ENCODE measurements at regions not wholly inside any gene's neighbourhood (a gene's known extent, or its start where the extent isn't known, plus 50 kb on each side); places are given as distances from the start of the nearest gene placed in this dataset.

DNA sequence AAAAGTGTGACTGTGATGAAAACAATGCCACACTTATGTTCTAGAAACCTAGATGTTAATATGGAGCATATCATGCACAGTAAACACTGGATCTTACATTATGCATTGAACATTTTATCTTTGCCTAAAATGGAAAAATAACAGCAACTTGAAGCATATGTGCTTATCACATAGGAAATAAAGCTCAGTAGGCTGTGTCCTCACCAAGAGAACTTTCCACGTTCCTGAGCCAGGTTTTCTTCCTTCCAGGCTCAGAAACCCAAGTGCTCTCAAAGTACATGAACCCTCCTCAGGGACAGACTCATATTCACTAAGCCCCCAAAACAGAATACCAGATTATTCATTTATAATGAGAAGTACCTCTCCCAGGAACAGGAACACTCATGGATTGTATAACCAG is 79.4 kb upstream of the PRKAR2B start:
- Histone ChIP-seq H2AFZ (ENCODE audit: low read depth, low read length) (no peak overlapping the region), H3K9ac (ENCODE audit: low read depth, low read length) (no peak overlapping the region), H3K36me3 (ENCODE audit: insufficient read depth, low read length) (no peaks in the 10 kb centered on the region), H3K4me3 (ENCODE audit: low read depth in 1 of 2, low read length in 2 of 2) (no peak overlapping the region), H3K9me3 (ENCODE audit: insufficient read depth, low read length, severe bottlenecking) (no peaks in the 10 kb centered on the region), H3K27me3 (ENCODE audit: insufficient read depth, low read length, poor library complexity) (peaks cover 10% of the 10 kb centered on the region), H3K79me2 (ENCODE audit: insufficient read depth, low read length) (no peaks in the 10 kb centered on the region), H3K4me2 (ENCODE audit: insufficient read depth, low read length) (no peak overlapping the region), H3K27ac (ENCODE audit: low read length) (no peak overlapping the region), H3K4me1 (ENCODE audit: insufficient read depth, low read length) (no peaks in the 10 kb centered on the region), H4K20me1 (ENCODE audit: insufficient read depth, low read length) (no peaks in the 10 kb centered on the region)
- no peak for DNase-seq
- TF ChIP-seq, protein P1, sequence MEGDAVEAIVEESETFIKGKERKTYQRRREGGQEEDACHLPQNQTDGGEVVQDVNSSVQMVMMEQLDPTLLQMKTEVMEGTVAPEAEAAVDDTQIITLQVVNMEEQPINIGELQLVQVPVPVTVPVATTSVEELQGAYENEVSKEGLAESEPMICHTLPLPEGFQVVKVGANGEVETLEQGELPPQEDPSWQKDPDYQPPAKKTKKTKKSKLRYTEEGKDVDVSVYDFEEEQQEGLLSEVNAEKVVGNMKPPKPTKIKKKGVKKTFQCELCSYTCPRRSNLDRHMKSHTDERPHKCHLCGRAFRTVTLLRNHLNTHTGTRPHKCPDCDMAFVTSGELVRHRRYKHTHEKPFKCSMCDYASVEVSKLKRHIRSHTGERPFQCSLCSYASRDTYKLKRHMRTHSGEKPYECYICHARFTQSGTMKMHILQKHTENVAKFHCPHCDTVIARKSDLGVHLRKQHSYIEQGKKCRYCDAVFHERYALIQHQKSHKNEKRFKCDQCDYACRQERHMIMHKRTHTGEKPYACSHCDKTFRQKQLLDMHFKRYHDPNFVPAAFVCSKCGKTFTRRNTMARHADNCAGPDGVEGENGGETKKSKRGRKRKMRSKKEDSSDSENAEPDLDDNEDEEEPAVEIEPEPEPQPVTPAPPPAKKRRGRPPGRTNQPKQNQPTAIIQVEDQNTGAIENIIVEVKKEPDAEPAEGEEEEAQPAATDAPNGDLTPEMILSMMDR (IDR thresholded peaks at IDR 0.05; ENCODE audit: borderline replicate concordance, extremely low read depth, low read length, poor library complexity, severe bottlenecking): no peak
- TF ChIP-seq EZH2 (IDR thresholded peaks at IDR 0.05; ENCODE audit: borderline replicate concordance, low read depth, low read length, severe bottlenecking): no peak
- no peak for ATAC-seq (ENCODE audit: insufficient read depth, low read depth)

DNA sequence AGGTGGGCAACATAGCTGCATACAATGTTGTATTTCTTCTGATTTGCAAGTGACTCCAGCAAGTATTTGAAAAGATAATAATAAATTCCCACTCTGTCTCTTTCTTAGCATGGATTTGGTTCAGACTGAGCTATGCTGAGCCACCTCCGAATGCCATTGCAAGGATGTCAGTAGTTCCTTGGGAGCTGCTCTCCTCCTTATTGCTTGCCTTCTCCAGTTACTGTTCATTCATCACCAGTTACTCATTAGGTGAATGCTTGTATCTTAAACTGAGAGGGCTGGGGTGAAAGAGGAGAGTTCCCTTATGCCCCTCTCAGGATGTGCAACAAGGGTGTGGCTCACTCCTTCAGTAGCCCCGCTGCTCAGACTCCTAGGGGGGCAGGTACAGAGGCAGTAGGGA is 78.4 kb upstream of the PRKAR2B start:
- TF ChIP-seq EZH2 (IDR thresholded peaks at IDR 0.05; ENCODE audit: borderline replicate concordance, low read depth, low read length, severe bottlenecking): no peak
- TF ChIP-seq, protein P1 (IDR thresholded peaks at IDR 0.05; ENCODE audit: borderline replicate concordance, extremely low read depth, low read length, poor library complexity, severe bottlenecking): no peak
- Histone ChIP-seq H3K27ac (ENCODE audit: low read length) (no peak overlapping the region), H3K27me3 (ENCODE audit: insufficient read depth, low read length, poor library complexity) (peaks cover 16% of the 10 kb centered on the region), H3K4me1 (ENCODE audit: insufficient read depth, low read length) (no peaks in the 10 kb centered on the region), H2AFZ (ENCODE audit: low read depth, low read length) (no peak overlapping the region), H3K9ac (ENCODE audit: low read depth, low read length) (no peak overlapping the region), H3K4me2 (ENCODE audit: insufficient read depth, low read length) (no peak overlapping the region), H3K36me3 (ENCODE audit: insufficient read depth, low read length) (no peaks in the 10 kb centered on the region), H4K20me1 (ENCODE audit: insufficient read depth, low read length) (no peaks in the 10 kb centered on the region), H3K9me3 (ENCODE audit: insufficient read depth, low read length, severe bottlenecking) (no peaks in the 10 kb centered on the region), H3K79me2 (ENCODE audit: insufficient read depth, low read length) (no peaks in the 10 kb centered on the region), H3K4me3 (ENCODE audit: low read depth in 1 of 2, low read length in 2 of 2) (no peak overlapping the region)
- ATAC-seq (ENCODE audit: insufficient read depth, low read depth) (no peak), DNase-seq (no peak)

DNA sequence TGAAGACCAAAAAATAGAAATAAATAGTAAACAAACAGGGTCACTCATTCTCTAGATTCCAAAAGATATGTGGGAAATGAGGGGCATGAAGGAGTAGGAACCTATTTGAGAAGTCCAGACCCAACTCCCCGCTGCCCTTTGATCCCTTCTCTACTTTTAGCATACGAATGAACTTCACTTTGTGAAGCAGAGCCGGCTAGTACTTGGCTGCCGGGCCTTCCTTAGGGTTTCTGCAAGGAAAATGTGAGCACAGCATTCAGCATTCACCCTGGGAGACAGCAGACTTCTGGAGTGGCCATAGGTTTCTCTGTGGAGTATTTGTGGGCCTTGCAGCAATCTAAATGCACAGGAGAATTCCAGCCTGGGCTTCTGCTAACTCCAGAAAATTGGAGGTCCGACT is 76.3 kb upstream of the PRKAR2B start:
- Histone ChIP-seq H3K9ac (ENCODE audit: low read depth, low read length) (no peak overlapping the region), H3K79me2 (ENCODE audit: insufficient read depth, low read length) (no peaks in the 10 kb centered on the region), H3K9me3 (ENCODE audit: insufficient read depth, low read length, severe bottlenecking) (no peaks in the 10 kb centered on the region), H3K27me3 (ENCODE audit: insufficient read depth, low read length, poor library complexity) (peaks cover 16% of the 10 kb centered on the region), H3K4me2 (ENCODE audit: insufficient read depth, low read length) (no peak overlapping the region), H3K4me1 (ENCODE audit: insufficient read depth, low read length) (no peaks in the 10 kb centered on the region), H3K36me3 (ENCODE audit: insufficient read depth, low read length) (no peaks in the 10 kb centered on the region), H3K27ac (ENCODE audit: low read length) (no peak overlapping the region), H2AFZ (ENCODE audit: low read depth, low read length) (no peak overlapping the region), H4K20me1 (ENCODE audit: insufficient read depth, low read length) (no peaks in the 10 kb centered on the region), H3K4me3 (ENCODE audit: low read depth in 1 of 2, low read length in 2 of 2) (no peak overlapping the region)
- TF ChIP-seq, protein P1 (IDR thresholded peaks at IDR 0.05; ENCODE audit: borderline replicate concordance, extremely low read depth, low read length, poor library complexity, severe bottlenecking): no peak
- TF ChIP-seq EZH2 (IDR thresholded peaks at IDR 0.05; ENCODE audit: borderline replicate concordance, low read depth, low read length, severe bottlenecking): no peak
- DNase-seq (no peak), ATAC-seq (ENCODE audit: insufficient read depth, low read depth) (no peak)
